ENCODE measurements at regions not wholly inside any gene's neighbourhood (a gene's known extent, or its start where the extent isn't known, plus 50 kb on each side); places are given as distances from the start of the nearest gene placed in this dataset.

DNA sequence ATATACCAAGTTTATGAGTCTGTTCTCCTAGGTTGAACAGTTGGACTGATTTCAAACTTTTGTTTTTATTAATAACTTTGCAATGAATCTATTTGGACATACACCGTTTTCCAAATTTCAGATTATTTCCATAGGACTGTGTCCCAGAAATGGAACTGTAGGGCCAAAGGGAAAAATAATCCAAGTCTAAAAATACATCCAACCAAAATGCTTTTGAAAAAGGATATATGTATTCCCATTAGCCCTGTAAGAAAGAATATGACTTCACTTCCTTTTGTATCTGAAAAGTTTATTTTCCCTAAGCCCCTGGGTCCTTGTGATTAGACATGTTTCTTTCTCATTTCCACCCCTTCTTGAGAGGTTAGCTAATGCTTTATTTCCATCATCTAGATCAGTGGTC is 434.2 kb upstream of the MKI67 start:
- no peak for DNase-seq (ENCODE audit: low spot score)

DNA sequence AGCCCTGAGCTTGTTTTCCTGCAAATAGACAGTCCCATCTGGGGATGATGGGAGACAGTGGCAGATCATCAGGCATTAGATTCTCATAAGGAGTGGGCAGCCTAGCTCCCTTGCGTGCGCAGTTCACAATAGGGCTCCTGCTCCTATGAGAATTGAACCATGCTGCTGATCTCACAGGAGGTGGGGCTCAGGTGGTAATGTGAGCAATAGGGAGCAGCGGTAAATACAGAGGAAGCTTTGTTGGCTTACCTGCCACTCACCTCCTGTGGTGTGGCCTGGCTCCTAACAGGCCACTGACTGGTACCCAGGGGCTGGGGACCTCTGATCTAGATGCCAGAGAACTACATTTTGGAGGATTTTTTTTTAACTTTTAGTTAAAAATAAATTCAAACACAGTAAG is 434.8 kb upstream of the MKI67 start:
- DNase-seq (ENCODE audit: low spot score) = no peak

- DNase-seq (ENCODE audit: low spot score) = no peak
Observed at GRCh38 chr10:128563387-128563786, 437.2 kb upstream of the MKI67 start.

GRCh38 chr10:128563904-128564303 is 437.7 kb upstream of the MKI67 start:
- DNase-seq (ENCODE audit: low spot score) = no peak

GRCh38 chr10:128566361-128566968 is 440.2 kb upstream of the MKI67 start:
- no peak for DNase-seq (ENCODE audit: low spot score)

DNA sequence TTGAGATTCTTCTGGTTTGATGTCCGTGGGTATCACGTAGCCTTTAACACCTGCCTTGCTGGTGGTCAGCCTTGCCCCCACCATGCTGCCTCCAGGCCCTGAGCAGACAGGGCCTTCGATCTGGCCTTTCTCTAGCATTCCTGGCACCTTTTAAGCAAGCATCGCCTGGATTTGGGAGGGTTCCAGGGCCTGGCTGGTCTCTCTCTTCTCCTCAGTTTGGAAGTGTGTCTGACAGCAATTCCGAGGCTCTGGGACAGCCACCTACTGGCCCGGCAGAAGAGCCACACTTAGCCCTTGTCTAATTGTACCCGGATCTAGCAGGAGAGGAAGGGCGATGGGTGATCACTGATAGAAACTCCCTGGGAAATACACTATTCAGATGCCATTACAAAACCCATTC is 441.3 kb upstream of the MKI67 start:
- no peak for DNase-seq (ENCODE audit: low spot score)

DNA sequence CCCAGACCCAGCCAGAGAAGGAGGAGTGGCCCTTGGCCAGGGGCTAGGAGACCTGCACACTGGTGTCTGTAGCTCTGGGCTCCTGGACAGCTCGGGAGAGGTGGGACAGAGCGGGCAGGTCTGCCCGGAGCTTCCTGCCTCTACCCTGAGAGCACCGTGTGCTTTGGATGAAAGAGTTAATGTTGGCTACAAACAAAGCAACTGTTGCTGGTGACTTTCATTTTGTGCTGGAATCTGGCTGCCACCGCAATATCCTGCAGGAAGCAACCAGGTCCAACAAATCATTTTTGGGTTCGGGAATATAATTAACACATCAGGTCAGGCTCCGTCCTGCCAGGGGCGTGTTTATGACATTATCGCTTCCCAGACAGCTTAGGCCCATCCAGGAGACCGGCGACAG is 441.8 kb upstream of the MKI67 start:
- no peak for DNase-seq (ENCODE audit: low spot score)

DNA sequence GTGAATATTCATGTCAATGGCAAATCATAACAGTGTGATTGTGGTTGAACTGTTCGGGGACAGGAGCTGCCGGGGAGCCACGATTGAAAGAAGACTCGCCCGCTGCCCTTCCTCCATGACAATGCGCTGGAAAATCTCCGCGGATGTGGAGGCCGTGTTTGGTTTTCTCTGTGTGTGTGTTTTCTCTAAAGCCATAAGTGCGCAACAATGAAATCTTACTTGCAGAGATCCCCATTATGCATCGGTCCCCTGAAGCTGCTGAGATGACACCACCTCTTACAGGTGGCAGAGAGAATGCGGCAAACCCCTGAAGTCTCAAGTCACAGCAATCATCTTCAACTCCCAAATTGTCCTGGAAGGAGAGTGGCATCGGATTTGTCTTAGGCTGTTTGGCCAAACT is 442.3 kb upstream of the MKI67 start:
- DNase-seq (ENCODE audit: low spot score) = no peak

DNA sequence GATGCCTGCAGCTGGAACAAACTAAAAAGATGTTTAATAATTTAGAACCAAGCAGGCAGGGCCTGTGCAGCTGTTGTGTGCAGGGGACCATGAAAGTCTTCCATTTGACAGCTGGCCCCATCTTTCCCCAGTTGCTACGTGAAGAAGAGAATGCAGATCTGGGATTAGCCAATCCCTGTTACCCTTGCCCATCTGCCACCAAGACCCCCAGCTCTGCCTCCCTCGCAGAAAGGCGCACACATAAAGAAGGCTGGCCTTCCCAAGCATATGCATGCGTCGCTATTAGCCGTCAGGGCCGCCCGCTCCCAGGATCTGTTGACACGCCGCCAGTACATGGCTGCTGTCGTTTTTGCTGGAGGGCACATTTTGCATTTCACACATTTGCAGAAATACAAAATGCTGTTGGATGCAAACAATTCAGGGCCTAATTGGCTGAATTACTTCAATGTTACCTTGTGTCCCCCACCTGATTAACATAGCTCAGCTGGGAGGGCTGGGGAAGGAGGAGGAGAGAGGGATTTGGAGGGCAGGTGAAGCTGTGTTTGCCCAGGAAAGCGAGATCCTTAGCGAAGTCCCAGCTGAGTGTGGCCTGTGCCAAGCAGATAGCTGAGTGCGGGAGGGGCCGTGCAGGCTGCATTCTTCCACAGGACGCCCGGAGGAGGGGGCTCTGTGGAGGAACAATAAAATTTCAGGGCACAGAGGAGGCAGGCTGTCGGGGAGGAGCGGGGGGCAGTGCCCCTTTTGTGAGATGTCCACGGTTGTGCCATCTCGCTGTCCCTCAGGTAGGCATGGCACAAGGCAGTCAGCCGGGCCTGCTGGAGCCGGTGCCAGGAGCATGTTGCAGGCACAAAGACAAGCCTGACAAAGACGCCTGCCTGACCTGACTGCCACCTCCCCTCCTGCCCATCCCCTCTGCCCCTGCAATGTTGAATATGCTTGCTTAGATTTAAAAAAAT is 443.0 kb upstream of the MKI67 start:
- DNase-seq (ENCODE audit: low spot score) = no peak

- no peak for DNase-seq (ENCODE audit: low spot score)
Observed at GRCh38 chr10:128570319-128570995, 444.2 kb upstream of the MKI67 start.

DNA sequence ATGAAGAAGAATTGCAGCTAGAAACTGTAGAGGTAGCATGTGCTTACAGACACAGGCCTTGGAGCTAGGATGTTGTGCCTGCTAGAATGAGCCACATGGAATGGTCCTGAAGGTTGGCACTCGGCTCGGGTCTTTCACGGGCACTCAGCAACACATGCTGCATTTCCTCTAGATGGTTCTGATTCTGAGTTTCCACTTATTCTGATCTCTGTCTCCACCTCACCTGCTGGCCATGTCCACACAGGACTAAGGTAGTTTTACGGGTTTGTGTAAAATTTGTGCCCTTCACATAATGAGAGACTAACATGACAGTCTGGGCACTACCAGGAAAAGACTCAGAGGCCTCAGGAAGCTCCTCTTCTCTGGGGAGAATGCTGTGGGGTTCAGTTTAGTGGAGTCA is 444.8 kb upstream of the MKI67 start:
- no peak for DNase-seq (ENCODE audit: low spot score)

- no peak for DNase-seq (ENCODE audit: low spot score)
Observed at GRCh38 chr10:128571745-128572144, 445.5 kb upstream of the MKI67 start.

GRCh38 chr10:128572696-128573095 is 446.5 kb upstream of the MKI67 start:
- DNase-seq (ENCODE audit: low spot score) = no peak

DNA sequence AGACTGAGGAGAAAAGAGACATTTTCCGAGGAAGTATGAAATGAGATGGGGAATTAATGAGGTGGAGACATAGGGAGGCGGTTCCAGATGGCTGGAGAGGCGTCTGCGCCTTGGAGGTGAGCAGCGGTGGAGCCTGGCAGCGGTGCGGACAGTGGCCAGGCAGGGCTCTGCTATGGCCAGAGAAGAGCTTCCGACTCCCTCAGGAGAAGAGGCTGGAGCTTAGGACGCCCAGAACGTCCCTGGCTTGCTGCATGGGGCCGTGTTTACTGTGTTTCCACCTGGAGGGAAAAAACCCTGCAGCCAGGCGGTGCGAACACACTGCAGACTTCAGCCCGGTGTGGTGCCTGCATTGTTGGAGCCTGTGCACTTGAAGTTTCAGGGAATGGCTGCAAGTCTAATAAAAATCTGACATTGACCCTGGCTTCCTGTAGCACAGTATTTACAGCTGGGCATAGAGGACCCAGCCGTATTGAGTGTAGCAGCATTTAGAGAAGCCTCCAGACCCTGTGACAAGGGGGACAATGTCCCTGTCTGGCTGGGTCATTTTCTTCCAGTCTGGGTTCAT is 447.1 kb upstream of the MKI67 start:
- no peak for DNase-seq (ENCODE audit: low spot score)

DNA sequence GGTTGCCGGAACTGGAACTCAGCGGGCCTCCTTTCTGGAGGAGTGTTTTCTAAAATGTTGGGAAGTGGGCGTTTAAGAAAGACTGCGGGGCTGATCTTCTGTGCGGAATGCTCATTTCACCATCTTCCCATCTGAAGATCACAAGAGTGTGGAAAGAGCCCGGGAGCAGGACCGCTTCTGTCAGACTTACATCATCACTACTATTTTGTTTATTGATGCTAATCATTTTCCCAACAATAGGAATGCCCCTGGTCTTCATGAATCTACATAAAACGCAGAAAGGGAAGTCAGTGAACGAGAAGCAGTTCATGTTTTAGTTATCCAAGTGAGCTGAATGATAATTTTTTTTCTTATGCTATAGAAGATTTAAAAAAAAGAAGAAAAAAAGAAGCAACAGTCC is 447.8 kb upstream of the MKI67 start:
- no peak for DNase-seq (ENCODE audit: low spot score)

DNA sequence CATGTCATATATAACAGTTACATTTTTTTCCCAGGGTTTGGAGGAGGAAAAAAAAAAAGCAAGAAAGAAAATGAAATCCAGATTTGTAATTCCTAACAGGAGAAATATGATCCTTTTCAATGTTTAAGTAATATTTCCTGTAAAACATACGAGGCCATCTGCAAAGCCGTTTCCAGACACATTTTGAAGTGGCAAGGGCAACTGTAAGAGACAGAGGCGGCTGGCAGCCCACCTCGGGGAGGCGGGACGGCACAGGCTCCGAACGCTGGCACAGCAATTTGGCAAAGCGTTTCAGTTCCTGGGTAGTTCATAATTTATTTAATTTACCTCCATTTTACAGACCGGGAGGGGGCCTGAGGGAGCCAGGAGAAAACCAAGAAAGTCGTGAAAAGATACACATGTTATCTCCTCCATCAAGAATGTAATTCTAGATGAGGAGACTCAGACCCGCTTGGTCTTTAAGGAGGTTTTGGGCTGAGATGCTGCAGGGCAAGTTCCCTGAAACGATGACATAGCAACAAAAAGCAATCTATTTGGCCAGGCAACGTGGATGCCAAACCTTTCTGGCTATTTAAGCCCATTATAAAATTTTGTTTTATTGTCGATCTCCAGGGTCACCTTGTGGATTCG is 448.5 kb upstream of the MKI67 start:
- no peak for DNase-seq (ENCODE audit: low spot score)

DNA sequence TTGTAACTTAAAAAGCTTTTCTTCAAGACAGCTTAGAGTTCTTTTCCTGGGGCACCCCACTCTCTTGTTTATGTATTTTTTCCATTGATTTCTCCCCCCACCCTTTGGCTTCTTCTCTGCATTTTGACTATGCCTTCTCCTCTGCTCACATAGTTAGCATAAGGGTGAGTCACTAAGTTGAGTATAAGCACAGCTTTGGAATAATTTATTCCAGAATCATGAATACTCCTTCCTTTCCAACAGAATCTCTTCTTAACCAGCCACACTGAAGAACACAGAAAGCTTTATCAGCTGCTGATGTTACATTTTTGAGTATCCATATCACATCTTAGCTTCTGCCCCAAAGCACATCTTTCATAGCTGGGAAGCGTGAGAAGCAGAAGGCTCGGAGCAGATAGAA is 449.5 kb upstream of the MKI67 start:
- no peak for DNase-seq (ENCODE audit: low spot score)

- no peak for DNase-seq (ENCODE audit: low spot score)
Observed at GRCh38 chr10:128576336-128576735, 450.1 kb upstream of the MKI67 start.

DNA sequence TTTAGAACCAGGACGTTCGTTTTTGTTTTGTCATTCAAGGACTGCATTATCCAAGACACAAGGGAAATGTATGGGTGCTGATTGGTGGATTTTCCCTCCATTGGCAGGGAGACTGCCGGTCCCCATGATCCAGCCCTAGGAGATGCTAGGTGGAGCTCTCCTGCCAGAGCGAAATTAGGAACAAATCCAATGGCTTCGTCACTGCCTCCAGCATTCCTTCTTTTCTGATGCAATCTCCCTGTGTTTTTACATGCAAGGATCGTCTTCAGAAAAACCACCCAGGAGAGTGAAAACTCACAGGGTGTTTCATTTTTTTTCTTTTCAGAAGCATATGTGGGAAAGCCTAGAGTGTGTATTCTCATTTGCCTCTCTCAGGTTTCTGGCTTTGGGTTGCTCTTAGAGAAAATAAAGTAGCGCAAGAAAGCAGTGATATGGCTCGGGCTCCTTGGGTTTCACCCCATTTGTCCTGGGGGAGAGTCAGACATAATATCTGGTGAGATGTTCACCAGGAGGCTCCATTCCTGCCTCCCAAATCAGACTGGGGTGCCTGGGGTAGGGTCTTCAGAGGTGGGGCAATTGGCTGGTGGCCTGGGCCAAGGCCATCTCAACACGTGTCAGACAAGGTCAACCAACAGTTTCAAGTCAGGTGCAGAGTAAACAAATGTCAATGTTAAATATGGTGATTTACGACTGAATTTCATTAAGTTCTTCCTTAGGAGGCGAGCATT is 450.9 kb upstream of the MKI67 start:
- DNase-seq (ENCODE audit: low spot score) = no peak

DNA sequence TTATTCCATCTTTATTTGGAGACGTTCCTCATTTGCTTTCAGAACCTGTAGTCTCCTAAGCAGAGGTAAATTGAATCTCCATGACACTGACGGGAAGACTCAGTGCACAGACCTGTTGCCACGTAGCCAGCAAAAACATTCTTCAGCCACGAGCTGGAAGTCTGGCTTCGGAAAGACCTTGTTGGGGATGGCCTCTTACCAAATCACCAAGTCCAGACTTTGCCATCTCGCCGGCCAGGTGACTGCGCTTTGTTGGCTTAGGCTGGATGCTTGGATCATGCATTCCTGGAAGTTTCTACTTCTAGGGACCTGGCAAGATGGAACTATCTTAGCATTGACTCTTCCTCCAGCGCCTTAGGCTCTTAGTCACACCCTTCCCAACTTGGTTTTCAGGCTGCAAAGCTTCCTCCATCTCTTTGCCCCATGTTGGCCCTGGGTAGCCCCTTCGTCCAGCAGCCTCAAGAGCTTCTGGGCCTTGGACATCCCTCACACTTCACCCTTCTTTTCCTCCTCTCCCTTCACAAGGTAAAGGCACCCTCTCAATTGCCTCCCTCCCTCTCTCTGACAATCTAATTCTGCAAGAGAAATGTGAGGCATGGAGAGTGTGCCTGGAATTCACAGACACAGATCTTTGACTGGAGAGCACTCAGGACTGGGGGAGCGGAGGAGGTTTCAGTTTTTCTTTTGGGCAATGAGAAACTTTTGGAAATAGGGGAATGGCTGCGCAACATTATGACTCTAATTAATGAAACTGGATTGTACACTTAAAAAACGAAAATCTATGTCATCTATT is 451.9 kb upstream of the MKI67 start:
- no peak for DNase-seq (ENCODE audit: low spot score)

- DNase-seq (ENCODE audit: low spot score) = no peak
Observed at GRCh38 chr10:128578766-128579165, 452.5 kb upstream of the MKI67 start.

All from AG20443 (cell line).